Stimulated activated CD4-positive, alpha-beta T cell treated with anti-CD3 and anti-CD28 coated beads, Interleukin-12 subunit alpha, Interleukin-12 subunit beta, amount 100 ng/mL, for 4 hours (primary cell): ENCODE measurements at regions not wholly inside any gene's neighbourhood (a gene's known extent, or its start where the extent isn't known, plus 50 kb on each side); places are given as distances from the start of the nearest gene placed in this dataset.
"Not testable (repeated sequence)": the region's sequence is repeated elsewhere in the genome, so short reads cannot be mapped to it uniquely, and the experiment has no call there.

Experiments
- DNase-seq: peaks from one replicate; pipeline ENCODE4 v3.0.0-alpha.2; 2020

DNA sequence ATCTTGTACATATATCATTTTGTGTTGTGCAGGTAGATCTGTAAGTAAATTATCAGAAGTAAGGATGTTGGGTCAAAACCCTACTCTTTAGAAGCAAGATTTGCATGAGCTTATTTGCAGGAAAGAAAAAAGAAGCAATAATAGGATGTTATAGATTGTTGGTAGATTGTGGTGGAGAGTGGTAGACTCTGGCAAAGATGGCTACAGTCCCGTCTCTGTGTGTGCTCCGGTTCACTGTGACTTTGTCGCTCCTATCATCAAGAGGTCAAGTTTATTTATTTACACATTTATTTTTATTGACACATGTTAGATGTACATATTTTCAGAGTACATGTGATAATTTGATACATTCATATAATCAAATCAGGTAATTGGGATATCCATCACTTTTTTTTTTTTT lies 81.0 kb upstream of the NDUFV2 start:
- no peak for DNase-seq

DNA sequence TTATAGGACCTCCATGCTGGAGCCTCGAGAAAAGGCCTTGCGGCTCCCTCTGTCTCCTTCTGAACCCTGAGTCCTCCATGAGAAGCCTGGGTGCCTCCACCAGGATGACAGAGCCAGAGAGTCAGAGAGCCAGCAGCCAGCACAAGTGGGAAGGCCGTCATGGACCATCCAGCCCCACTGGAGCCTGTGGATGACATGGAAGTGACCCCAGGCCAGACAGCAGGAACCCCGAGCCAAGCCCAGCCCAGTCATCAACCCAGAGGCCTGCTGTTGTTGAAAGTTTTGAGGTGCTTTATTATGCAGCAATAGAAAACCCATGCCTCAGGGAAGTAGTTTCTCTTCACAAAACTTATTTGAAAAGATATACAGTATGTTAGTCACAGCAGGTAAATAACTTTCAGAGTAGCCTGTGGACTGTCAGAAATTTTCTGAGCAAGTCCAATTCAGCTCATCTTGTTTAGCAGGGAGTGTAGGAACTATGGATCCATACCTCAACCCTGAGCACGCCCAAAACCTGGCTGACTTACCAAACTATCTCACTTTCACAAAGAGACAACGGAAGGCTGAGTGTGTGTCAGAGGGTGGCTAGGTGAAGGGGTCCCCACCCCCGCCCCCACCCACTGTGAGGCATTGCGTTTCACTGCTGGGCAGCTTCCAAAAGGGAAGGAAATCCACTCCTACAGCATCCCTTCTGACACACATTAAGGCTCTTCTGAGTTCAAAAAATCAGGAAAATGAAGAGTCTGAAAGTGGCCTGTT lies 79.9 kb upstream of the NDUFV2 start:
- DNase-seq = no peak

DNA sequence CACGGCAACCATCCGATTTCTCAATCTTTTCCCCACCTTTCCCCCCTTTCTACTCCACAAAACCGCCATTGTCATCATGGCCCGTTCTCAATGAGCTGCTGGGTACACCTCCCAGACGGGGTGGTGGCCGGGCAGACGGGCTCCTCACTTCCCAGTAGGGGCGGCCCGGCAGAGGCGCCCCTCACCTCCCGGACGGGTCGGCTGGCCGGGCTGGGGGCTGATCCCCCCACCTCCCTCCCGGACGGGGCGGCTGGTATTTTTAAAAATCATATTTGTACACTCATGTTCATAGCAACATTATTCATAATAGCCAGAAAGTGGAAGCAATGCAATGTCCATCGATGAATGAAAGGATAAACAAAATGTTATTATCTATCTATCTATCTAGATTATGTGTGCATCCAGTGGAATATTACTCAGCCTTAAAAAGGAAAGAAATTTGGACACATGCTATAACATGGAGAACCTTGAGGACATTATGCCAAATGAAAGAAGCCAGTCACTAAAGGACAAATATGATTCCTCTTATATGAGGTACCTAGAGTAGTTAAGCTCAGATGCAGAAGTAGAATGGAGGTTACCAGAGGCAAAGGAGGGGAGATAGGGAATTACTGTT lies 78.4 kb upstream of the NDUFV2 start:
- DNase-seq = not testable (repeated sequence)

DNA sequence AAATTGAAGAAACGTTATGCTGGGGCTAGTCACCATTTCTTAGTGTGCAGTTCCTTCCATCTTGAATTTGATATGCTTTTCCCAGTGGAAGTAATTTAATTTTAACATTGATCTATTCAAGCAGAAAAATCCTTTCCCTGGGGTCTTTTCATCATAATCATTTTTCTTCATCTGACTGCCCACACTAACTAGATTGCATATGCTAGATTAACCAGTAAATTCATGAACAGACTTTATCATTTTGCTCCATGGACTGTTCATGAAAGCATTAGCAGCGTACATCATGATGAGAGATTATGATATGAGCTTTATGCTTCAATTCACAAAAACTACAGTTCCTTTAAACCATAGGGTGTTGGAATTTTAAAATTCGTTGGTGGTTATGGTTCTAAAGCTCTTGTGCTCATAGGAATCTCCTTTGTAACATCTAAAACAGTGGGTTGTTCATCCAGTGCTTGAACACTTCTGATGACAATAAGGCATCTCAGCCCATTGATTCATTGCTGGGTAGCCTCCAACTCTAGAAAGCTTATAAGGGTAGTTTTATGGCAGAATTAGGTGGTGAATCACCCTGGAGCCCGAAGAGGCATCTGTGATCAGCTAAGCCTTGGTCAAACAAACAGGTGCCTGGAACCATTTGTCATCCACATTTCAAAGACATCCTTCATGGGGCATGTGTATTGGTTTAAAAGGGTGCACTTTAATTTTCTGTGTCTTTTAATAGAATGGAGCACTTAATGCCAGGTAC lies 77.2 kb upstream of the NDUFV2 start:
- no peak for DNase-seq

DNA sequence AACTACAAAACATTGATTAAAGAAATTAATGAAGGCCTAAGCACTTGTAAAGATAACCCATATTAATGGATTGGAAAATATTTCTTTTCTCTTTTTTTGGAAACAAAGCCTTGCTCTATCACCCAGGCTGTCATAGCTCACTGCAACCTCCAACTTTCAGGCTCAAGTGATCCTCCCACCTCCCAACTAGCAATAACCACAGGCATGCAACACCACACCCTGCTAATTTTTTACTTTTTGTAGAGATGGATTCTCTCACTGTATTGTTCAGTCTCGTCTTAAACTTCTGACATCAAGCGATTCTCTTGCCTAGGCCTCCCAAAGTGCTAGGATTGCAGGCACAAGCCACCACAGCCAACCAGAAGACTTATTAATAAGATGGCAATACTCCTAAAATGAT lies 73.4 kb upstream of the NDUFV2 start:
- DNase-seq = no peak

DNA sequence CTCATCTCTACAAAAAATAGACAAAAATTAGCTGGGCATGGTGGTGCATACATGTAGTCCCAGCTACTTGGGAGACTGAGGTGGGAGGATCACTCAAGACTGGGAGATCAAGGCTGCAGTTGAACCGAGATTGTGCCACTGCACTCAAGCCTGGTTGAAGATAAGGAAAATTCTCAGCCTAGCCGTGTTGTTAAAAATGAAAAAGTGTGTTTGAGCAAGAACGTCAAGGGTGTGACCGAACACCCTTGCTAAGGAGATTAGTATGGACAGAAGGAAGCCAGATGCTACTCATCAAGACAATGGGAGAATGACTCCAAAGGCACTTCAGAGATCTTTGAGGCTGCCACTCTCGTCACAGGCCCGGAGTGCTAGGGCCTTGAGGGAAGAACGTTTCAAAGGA lies 70.0 kb upstream of the NDUFV2 start:
- no peak for DNase-seq

DNA sequence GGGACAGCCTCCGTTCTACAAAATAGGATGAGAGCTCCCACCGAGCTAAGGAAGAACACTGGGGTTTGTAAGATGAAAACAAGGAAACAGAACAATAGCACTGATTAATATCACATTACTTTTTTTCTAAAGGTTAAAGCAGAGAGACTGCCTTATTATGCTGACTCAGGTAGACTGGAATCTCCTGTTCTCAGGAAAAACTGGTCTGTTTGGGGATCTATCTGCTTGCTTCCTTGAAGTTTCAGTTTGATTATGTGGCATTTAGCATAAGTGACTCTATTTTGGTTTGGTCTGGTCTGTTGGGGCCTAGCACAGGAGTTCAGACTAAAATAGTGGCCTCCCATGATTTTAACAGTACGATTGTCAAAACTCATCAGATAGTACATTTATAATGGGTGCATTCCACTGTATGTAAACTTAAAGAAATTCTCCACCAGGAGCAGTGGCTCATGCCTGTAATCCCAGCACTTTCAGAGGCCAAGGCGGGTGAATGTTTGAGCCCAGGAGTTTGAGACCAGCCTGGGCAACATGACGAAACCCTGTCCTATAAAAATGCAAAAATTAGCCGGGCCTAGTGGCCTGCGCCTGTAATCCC lies 64.1 kb upstream of the NDUFV2 start:
- DNase-seq = no peak

DNA sequence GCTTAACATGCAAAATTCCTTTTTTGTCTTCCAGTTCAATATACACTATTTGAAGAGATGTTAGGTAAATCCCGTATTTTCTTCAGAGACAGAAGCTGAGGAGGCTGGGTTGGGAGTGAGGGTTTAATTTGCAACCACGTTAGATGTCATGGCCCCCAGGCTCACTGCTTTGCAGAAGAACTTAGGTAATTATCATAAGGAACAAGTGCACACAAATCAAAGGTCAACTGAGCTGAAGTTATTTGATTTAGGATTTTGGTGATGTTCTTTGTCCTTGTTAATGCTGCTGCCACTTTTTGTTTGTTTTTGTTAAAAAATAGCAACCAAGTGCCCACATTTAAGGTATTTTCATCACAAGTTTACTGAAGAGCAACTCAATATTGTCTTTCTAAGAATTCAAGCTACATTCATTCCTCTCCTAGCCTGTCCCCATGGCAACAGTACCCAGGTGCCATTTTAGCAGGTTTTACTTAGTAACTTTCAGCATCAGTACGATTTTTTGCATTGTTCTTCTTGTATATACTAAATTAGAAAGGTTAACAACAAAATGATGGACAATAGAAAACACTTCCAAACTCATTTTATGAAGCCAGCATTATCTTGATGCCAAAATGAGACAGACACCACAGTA lies 62.9 kb upstream of the NDUFV2 start:
- DNase-seq = no peak

DNA sequence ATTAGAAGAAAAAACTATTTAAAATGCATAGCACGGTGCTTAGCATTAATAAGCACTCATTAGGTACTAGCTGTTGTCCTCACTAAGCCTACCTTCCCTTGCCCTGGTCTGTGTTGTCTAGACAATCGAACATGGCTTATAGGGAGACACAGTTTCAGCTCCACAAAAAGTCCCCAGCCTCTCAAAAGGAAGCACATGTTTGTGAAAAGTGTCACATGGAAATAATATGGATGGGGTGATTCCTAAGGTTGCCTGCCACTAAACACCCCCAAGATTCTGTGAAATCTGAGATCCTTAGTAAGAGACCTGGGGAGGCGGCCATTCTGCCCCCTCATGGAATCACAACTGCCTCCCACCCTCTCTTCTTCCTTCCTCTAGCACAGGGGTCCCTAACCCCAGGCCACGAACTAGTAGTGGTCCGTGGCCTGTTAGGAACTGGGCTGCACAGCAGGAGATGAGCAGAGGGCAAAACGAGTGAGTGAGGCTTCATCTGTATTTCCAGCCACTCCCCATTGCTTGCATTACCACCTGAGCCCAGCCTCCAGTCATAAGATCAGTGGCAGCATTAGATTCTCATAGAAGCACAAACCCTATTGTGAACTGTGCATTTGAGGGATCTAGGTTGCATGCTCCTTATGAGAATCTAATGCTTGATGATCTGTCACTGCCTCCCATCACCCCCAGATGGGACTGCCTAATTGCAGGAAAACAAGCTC lies 59.6 kb upstream of the NDUFV2 start:
- DNase-seq = no peak

DNA sequence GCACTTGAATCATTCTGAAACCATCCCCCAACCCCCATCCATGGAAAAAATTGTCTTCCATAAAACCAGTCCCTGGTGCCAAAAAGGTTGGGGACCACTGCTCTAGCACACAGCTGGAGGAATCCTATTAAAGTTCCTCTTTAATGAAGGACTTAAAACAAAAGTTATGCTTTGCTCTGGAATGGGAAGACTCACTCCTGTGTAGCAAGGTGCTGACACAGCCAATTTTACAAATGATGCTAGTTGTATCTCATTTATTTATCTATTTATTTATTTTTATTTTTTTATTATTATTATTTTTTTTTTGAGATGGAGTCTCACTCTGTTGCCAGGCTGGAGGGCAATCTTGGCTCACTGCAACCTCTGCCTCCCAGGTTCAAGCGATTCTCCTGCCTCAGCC lies 58.9 kb upstream of the NDUFV2 start:
- no peak for DNase-seq

DNA sequence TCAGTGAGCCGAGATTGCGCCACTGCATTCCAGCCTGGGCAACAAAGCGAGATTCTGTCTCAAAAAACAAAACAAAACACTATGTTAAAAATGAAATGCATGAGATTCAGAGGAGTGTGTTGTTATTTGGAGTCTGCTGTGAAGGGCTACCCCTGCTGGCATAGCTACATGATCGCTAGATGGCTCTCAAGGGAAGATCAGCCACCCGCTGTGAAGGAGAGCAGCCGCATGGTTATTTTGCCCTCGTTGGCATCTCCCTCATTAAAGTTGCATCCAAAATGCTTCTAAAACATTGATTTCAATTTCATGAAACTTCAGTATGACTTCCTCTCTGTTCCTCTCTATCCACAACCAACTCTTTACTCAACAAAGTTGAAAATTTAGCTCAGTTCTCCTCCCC lies 54.8 kb upstream of the NDUFV2 start:
- DNase-seq = no peak

DNA sequence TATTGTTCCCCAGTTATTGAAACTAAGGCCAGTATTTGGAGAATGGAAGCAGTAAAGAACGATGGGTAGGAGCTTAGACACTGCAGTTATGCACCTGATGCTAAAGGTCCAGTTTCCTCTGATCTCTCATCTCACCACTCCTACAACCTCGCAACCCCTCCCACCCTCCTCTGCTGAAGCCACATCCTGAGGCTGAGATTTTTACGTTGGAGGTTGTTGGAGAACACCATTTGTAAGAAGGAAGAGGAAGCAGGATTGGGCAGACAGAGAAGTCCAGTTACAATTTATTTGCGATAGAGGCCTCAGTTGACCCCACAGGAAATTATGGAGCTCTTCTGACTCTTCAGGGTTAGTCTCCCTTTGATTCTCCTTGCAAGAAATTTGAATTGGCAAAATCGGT lies 54.3 kb upstream of the NDUFV2 start:
- no peak for DNase-seq

DNA sequence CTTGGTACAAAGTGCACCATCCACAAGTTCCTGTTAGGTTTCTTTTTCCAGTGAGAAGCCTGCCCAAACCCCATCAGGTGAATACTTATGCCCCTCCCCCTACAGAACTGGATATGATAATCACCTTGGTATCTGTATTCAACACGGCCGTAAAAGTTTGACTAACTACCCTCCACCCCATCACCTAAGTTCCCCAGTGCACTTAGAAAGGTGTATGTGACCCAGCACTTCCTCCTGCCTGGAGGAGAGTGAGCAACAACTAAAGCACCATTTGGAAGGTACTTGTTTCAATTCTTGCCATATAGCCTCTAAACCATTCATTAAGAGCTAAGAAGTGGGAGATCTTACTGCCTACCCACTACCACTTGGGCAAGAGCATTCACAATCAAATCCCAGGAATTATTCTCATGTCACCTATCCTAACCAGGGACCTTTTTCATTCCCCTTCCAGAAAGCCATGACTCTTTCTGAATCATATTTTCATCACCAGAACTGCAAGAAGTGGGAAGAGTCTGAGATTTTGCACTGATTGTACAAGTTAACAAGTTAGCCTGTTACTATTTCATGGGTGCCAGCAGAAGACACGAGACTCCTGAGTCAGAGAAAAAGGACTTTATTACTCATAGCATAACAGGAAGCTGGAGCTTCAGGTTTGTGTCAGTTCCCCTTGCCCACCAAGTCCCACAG lies 53.5 kb upstream of the NDUFV2 start:
- DNase-seq = no peak

DNA sequence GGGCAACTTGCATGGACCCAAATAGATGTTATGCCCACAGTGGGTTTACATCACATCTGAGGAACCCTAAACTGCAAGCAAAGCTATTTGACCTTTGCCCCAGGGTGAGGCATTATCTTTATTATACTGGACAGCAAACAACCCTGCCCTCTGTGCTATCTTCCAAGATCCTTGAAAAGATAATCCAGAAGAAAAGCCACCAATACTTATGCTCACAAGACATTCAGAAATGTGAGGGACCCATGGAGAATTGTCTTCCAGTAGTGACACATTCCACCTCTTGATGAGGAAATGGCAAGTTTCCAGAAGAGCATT lies 53.0 kb upstream of the NDUFV2 start:
- DNase-seq = no peak

DNA sequence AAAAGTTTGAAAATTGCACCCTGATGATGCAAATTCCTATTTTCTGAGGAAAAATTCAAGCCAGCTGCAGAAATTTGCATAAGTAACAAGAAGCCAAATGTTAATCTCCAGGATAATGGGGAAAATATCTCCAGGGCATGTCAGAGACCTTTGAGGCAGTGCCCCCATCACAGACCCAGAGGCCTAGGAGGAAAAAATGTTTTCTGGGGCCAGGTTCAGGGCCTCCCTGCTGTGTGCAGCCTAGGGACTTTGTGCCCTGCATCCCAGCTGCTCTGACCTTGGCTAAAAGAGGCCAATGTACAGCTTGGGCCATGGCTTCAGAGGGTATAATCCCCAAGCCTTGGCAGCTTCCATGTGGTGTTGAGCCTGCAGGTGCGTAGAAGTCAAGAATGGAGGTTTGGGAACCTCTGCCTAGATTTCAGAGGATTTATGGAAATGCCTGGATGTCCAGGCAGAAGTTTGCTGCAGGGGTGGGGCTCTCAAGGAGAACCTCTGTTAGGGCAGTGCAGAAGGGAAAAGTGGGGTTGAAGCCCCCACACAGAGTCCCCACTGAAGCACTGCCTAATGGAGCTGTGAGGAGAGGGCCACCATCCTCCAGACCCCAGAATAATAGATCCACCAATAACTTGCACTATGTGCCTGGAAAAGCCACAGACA lies 51.7 kb upstream of the NDUFV2 start:
- not testable (repeated sequence) for DNase-seq
